Heart left ventricle (tissue), 16 donors: ENCODE measurements at regions not wholly inside any gene's neighbourhood (a gene's known extent, or its start where the extent isn't known, plus 50 kb on each side); places are given as distances from the start of the nearest gene placed in this dataset.

ENCODE experiments used
- ATAC-seq, 4 donors: fragments of 200-7000 bp; cut with Tn5 transposase; one replicate each; pipeline ENCODE4 v1.9.1; 2020 to 2022; ENCODE audit warnings: moderate library complexity in 4 of 4, mild to moderate bottlenecking in 3 of 4, moderate number of reproducible peaks in 1 of 4
- DNase-seq, 5 donors: peaks; one replicate each; pipeline ENCODE4 v3.0.0-alpha.2; 2020
- H3K27ac ChIP-seq, 12 donors: fragments of 200-600 bp; sonication (generic) in 4 of 12; one replicate each; pipeline versions ENCODE4 v1.5.0 to v1.8.0; 2016 to 2022; ENCODE audit warnings: mild to moderate bottlenecking in 2 of 12
- H3K27me3 ChIP-seq, 9 donors: fragments of 200-600 bp; sonication (generic) in 2 of 9; one replicate each; pipeline versions ENCODE4 v1.5.1 to v1.8.0; 2016 to 2022; ENCODE audit warnings: mild to moderate bottlenecking in 3 of 9
- H3K36me3 ChIP-seq, 9 donors: fragments of 200-600 bp; sonication (generic) in 2 of 9; one replicate each; pipeline versions ENCODE4 v1.5.0 to v1.8.0; 2018 to 2022; ENCODE audit warnings: mild to moderate bottlenecking in 2 of 9
- H3K4me1 ChIP-seq, 12 donors: fragments of 200-600 bp; sonication (generic) in 4 of 12; one replicate each; pipeline versions ENCODE4 v1.5.0 to v1.8.0; 2016 to 2022; ENCODE audit warnings: mild to moderate bottlenecking in 3 of 12
- H3K4me3 ChIP-seq, 12 donors: fragments of 200-600 bp; sonication (generic) in 4 of 12; one replicate each; pipeline versions ENCODE4 v1.5.0 to v1.8.0; 2017 to 2022; ENCODE audit warnings: mild to moderate bottlenecking in 9 of 12, moderate library complexity in 4 of 12
- H3K9me3 ChIP-seq, 12 donors: fragments of 200-600 bp; sonication (generic) in 4 of 12; one replicate each; pipeline versions ENCODE4 v1.5.0 to v1.8.0; 2016 to 2022; ENCODE audit warnings: mild to moderate bottlenecking in 1 of 12
- POLR2A ChIP-seq, 2 donors: fragments of 450-650 bp; IDR thresholded peaks; one replicate each; pipeline ENCODE4 v1.6.1; 2017; ENCODE audit warnings: antibody characterized with exemption in 2 of 2, mild to moderate bottlenecking in 2 of 2, moderate library complexity in 2 of 2
- WGBS, 4 donors: extraction: QIAGEN DNeasy Blood & Tissue Kit in 2 of 4; methylation state at CpG; one replicate each; pipeline versions ENCODE4 v1.1.5 to v1.1.7; 2013 to 2018; 5-methylcytosine and 5-hydroxymethylcytosine counted together
- intact Hi-C, 10 donors: fragments of 100-400 bp; cut with DNase I; formaldehyde crosslinking; loops; one replicate each; pipeline versions ENCODE4 v1.11.1 to v1.14.2; 2022
- TF ChIP-seq, protein P1 (sequence below), 12 donors: fragments of 200-600 bp; sonication (generic) in 4 of 12; IDR thresholded peaks; one replicate each; pipeline versions ENCODE4 v1.5.0 to v1.8.0; 2018 to 2022; ENCODE audit warnings: antibody characterized with exemption in 12 of 12, mild to moderate bottlenecking in 5 of 12
- donor health status: ischemic (EF 13 %, LVEDD 7.1; RV severe dilation, severe dysfunction).
- donor health status: healthy with polysubstance abuse.
- donor health status: DM: no; HTN: yes; CAD: no.
- donor health status: DM: no; HTN: no; CAD: no.
- donor health status: ischemic (EF 25% LVEDD 6.9; RV normal size, moderate dysfunction).
- donor health status: ischemic (EF 25% LVEDD 5.7; RV mildly dilated, moderate dysfunction).
- donor health status: healthy.
- donor health status: DM: yes; HTN: yes; CAD: no.
- donor health status: ischemic (EF 35%, LVEDD 5.7; RV mildly dilated, moderate dysfunction).
- donor health status: nonischemic (EF 11% LVEDD 7.7; RV severe dilation, severe dysfunction).
- donor health status: DM: yes; HTN: yes; CAD: no.
- donor health status: PGD.
- donor health status: ischemic (EF 29% LVEDD 5.4; RV normal size, mild dysfunction).
- donor health status: nonischemic (EF 23%, LVEDD 6.1; RV moderate dilation, normal function).

DNA sequence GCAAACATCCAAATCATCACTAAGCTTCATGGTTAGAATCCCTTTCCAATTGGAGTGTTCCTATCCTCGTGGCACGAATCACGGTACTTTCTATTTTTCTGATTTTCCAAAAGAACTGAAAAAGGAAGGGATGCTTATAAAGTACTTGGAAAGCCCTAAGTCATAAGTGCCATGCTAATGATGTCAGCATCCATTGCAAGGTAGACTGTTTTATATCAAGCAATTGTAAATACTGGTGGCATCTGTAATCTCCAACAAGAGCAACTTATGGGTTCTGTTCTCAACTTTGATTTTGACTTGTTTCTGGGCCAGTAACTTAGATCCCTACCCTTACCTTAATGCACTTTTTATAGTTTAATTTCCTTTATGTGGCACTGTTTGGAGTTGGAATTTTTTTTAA lies 619.5 kb downstream of the BCL11A start:
- TF ChIP-seq, protein P1, sequence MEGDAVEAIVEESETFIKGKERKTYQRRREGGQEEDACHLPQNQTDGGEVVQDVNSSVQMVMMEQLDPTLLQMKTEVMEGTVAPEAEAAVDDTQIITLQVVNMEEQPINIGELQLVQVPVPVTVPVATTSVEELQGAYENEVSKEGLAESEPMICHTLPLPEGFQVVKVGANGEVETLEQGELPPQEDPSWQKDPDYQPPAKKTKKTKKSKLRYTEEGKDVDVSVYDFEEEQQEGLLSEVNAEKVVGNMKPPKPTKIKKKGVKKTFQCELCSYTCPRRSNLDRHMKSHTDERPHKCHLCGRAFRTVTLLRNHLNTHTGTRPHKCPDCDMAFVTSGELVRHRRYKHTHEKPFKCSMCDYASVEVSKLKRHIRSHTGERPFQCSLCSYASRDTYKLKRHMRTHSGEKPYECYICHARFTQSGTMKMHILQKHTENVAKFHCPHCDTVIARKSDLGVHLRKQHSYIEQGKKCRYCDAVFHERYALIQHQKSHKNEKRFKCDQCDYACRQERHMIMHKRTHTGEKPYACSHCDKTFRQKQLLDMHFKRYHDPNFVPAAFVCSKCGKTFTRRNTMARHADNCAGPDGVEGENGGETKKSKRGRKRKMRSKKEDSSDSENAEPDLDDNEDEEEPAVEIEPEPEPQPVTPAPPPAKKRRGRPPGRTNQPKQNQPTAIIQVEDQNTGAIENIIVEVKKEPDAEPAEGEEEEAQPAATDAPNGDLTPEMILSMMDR (IDR thresholded peaks at IDR 0.05) = no peak
- no peak for TF ChIP-seq POLR2A (IDR thresholded peaks at IDR 0.05)
- Histone ChIP-seq H3K4me1 (no peaks in the 10 kb centered on the region), H3K9me3 (no peaks in the 10 kb centered on the region), H3K4me3 (no peak overlapping the region), H3K36me3 (no peaks in the 10 kb centered on the region), H3K27ac (no peak overlapping the region), H3K27me3 (no peaks in the 10 kb centered on the region)
- ATAC-seq (no peak), DNase-seq (no peak)
- intact Hi-C loops = no loop called here
- WGBS, 4 donors = 57 to 92% (median 75%) methylated on average over 3 of the region's 3 CpGs

DNA sequence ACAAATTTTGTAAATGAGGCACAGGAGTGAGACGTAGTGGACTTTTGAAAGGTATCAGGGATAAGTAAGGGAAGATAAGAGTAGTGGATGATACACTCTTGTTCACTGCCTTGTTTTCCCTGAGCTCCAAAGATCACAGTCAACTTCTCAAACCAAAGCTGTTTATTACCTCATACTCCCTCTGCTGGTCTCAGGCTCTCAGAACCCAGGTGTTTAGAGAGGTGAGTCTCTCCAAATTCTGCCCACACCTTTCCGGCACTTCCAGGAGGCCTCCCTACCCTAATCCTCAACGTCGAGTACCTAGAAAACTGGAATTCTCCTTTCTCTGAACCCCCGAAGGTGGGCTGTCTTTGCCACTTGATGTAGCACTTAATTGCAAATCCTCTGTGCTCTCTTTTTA lies 621.1 kb downstream of the BCL11A start:
- ATAC-seq (no peak), DNase-seq (no peak)
- Histone ChIP-seq H3K36me3 (no peaks in the 10 kb centered on the region), H3K4me1 (no peaks in the 10 kb centered on the region), H3K4me3 (no peak overlapping the region), H3K27ac (no peak overlapping the region), H3K27me3 (no peaks in the 10 kb centered on the region), H3K9me3 (no peaks in the 10 kb centered on the region)
- intact Hi-C loops = no loop called here
- TF ChIP-seq POLR2A (IDR thresholded peaks at IDR 0.05) = no peak
- TF ChIP-seq, protein P1 (IDR thresholded peaks at IDR 0.05) = no peak
- WGBS, 4 donors = 71 to 86% (median 79%) methylated on average over 5 of the region's 5 CpGs

DNA sequence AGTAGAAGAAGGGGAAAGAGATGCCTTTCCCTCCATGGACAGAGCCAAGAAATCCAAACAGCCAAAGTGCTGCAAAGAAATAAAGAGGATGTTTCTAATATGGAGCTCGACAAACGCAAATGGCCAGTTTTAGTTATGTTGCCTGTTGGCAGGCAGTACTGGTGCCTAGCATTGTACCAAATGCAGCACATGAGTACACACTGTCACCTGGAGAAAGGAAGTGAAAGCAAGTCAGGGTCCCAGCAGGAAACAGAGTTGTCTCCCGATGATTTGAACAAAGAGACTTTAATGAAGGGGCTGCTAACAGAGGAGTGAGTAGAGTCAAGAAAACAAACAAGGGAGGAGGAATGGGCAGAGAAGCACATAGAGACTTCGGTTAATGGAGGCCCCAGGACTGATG lies 623.0 kb downstream of the BCL11A start:
- no peak for DNase-seq
- ATAC-seq = no peak
- TF ChIP-seq, protein P1 (IDR thresholded peaks at IDR 0.05) = no peak
- TF ChIP-seq POLR2A (IDR thresholded peaks at IDR 0.05) = no peak
- H3K27ac ChIP-seq = no peak overlapping the region
- H3K27me3 ChIP-seq = no peaks in the 10 kb centered on the region
- intact Hi-C loops = no loop called here
- H3K4me1 ChIP-seq = no peaks in the 10 kb centered on the region
- no peaks in the 10 kb centered on the region for H3K36me3 ChIP-seq
- no peak overlapping the region for H3K4me3 ChIP-seq
- no peaks in the 10 kb centered on the region for H3K9me3 ChIP-seq
- WGBS, 4 donors = 75 to 86% (median 83%) methylated on average over 4 of the region's 4 CpGs

DNA sequence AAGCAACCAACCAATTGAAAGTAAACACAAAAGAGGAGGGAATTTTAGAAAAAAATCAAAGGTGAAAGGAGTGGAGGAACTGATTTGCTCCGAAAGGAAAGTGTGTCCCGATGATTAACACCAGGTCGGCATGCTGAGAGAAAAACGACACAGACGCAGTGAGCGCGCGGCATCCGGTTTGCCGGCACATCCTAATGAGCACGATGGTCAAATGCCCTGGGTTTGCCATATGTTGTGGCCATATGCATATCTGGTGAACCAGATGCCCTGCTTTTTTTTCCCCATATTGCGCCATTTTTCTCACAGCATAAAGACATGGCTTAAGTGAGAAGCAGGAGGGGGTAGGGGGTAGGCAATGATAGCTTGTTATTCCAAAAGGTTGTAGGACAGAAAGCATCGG lies 626.7 kb downstream of the BCL11A start:
- no peak for ATAC-seq
- TF ChIP-seq, protein P1 (IDR thresholded peaks at IDR 0.05) = no peak
- TF ChIP-seq POLR2A (IDR thresholded peaks at IDR 0.05) = no peak
- Histone ChIP-seq H3K36me3 (no peaks in the 10 kb centered on the region), H3K27ac (no peak overlapping the region), H3K9me3 (no peaks in the 10 kb centered on the region), H3K27me3 (no peaks in the 10 kb centered on the region), H3K4me1 (no peaks in the 10 kb centered on the region), H3K4me3 (no peak overlapping the region)
- intact Hi-C loops = no loop called here
- WGBS, 4 donors = 76 to 92% (median 85%) methylated on average over 13 of the region's 13 CpGs
- DNase-seq = no peak
